ENCODE measurements at regions not wholly inside any gene's neighbourhood (a gene's known extent, or its start where the extent isn't known, plus 50 kb on each side); places are given as distances from the start of the nearest gene placed in this dataset.

DNA sequence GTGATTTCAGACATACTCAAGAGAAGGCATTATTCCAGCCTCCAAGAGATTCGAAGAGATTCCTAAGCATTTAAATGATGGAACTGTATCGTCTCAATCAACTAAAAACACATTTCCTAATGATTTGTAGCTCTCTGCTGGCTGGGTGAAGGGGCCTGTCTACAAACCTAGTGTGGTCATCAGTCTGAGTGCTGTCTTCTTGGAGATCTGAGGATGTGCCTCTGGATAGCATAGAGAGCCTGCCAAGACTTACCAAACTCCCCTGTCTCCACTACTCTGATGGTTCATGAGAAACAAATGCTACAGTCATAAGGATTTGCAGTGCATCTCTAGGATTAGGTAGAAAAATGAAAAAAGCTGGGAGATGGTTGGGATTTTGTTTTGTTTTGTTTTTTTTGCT lies 176.9 kb upstream of the CITED2 start:
- FAIRE-seq = no peak
- no peaks in the 10 kb centered on the region for H3K36me3 ChIP-seq (ENCODE audit: control insufficient read depth, insufficient read depth, low read length)
- no peaks in the 10 kb centered on the region for H3K9me3 ChIP-seq (replicated peaks; ENCODE audit: control insufficient read depth, insufficient read depth, low read depth, low read length)
- H3K27ac ChIP-seq (ENCODE audit: extremely low read depth, low read depth, low read length) = no peak overlapping the region
- no peak overlapping the region for H3K9ac ChIP-seq (ENCODE audit: insufficient read depth in 1 of 2, low read depth in 2 of 2, low read length in 2 of 2)
- WGBS (ENCODE audit: insufficient coverage, low coverage, missing lambda C conversion rate) = 25% methylated on average over 2 of the region's 2 CpGs
- no peaks in the 10 kb centered on the region for H3K27me3 ChIP-seq (ENCODE audit: control insufficient read depth in 2 of 2, insufficient read depth in 2 of 2, low read length in 2 of 2)
- H3K4me3 ChIP-seq = no peak overlapping the region
- no peaks in the 10 kb centered on the region for H4K20me1 ChIP-seq (replicated peaks; ENCODE audit: control insufficient read depth, insufficient read depth, low read length)
- in situ Hi-C loops (cut with MboI) = no loop called here
- ATAC-seq = 0 out of 3 replicates have a peak, but pooled peaks have one; percentile 21
- CTCF ChIA-PET (ENCODE audit: low intra/inter-chr PET ratio) = no interaction called here
- no peak for DNase-seq (ENCODE audit: extremely low read depth in 1 of 4, low spot score in 3 of 4)
- no peaks in the 10 kb centered on the region for H3K9me1 ChIP-seq (ENCODE audit: control insufficient read depth, insufficient read depth, low read length)
- no TSS peak for BruUV-seq (replicated peaks)
- no peak overlapping the region for H3K4me2 ChIP-seq (ENCODE audit: insufficient read depth, low read length)
- POLR2A ChIA-PET = interaction anchor here (0.8 to 1.0 kb wide), 2 partner anchors 177 to 209 kb away, joined by 3 to 4 read pairs; partner anchors contain the start of gene CITED2
- H3K4me1 ChIP-seq (replicated peaks in 1 of 2; ENCODE audit: control insufficient read depth in 2 of 2, insufficient read depth in 2 of 2, low read length in 2 of 2) = peaks cover 0 to 11% of the 10 kb centered on the region in 2 experiments; a peak in 3 of 5 replicates
- no peaks in the 10 kb centered on the region for H3K79me2 ChIP-seq (ENCODE audit: control insufficient read depth, insufficient read depth, low read length)
- intact Hi-C loops (cut with micrococcal nuclease) = no loop called here
- peak overlapping the region; percentile 24; the same call in 1 of the 2 replicates for H2AFZ ChIP-seq (ENCODE audit: low read depth, low read length)
- TF ChIP-seq PATZ1 (CRISPR knock-in tag; IDR thresholded peaks at IDR 0.05; ENCODE audit: borderline replicate concordance) (no peak), ZNF263 (CRISPR knock-in tag; IDR thresholded peaks at IDR 0.05; ENCODE audit: borderline replicate concordance) (no peak), XRCC3 (IDR thresholded peaks at IDR 0.05) (no peak), PCBP1 (IDR thresholded peaks at IDR 0.05; ENCODE audit: low read depth, low read length, poor library complexity, severe bottlenecking) (no peak), EP300 (IDR thresholded peaks at IDR 0.05; ENCODE audit: low read length) (no peak), TEAD1 (CRISPR knock-in tag; IDR thresholded peaks at IDR 0.05) (no peak), PHTF2 (CRISPR knock-in tag; IDR thresholded peaks at IDR 0.05) (no peak), ZFP36 (IDR thresholded peaks at IDR 0.05; ENCODE audit: low read depth, low read length, partially characterized antibody) (no peak), ZNF79 (CRISPR knock-in tag; IDR thresholded peaks at IDR 0.05; ENCODE audit: low read depth) (no peak)
- TF ChIP-seq, protein P1, sequence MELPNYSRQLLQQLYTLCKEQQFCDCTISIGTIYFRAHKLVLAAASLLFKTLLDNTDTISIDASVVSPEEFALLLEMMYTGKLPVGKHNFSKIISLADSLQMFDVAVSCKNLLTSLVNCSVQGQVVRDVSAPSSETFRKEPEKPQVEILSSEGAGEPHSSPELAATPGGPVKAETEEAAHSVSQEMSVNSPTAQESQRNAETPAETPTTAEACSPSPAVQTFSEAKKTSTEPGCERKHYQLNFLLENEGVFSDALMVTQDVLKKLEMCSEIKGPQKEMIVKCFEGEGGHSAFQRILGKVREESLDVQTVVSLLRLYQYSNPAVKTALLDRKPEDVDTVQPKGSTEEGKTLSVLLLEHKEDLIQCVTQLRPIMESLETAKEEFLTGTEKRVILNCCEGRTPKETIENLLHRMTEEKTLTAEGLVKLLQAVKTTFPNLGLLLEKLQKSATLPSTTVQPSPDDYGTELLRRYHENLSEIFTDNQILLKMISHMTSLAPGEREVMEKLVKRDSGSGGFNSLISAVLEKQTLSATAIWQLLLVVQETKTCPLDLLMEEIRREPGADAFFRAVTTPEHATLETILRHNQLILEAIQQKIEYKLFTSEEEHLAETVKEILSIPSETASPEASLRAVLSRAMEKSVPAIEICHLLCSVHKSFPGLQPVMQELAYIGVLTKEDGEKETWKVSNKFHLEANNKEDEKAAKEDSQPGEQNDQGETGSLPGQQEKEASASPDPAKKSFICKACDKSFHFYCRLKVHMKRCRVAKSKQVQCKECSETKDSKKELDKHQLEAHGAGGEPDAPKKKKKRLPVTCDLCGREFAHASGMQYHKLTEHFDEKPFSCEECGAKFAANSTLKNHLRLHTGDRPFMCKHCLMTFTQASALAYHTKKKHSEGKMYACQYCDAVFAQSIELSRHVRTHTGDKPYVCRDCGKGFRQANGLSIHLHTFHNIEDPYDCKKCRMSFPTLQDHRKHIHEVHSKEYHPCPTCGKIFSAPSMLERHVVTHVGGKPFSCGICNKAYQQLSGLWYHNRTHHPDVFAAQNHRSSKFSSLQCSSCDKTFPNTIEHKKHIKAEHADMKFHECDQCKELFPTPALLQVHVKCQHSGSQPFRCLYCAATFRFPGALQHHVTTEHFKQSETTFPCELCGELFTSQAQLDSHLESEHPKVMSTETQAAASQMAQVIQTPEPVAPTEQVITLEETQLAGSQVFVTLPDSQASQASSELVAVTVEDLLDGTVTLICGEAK (IDR thresholded peaks at IDR 0.05) = no peak
- TF ChIP-seq, protein P1 (CRISPR knock-in tag; IDR thresholded peaks at IDR 0.05) = no peak

Data from K562 (cell line).